ENCODE measurements at regions not wholly inside any gene's neighbourhood (a gene's known extent, or its start where the extent isn't known, plus 50 kb on each side); places are given as distances from the start of the nearest gene placed in this dataset.

DNA sequence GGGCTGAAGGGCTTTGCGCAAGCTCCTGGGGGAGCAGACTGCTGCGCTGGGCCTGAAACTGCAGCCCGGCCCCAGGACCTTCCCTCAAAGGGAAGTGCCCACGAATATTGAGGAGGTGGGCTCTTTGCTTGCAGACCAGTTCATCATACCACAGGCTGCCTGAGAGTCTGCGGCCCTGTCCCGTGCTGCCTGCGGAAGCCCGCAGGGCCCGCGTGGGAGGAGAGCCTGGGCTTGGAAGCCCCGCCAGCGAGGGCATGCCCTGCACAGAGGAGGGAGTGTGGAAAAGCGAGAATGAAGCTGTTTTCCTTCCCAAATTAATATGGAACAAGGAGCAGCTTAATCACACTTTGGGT, 83.6 kb upstream of the MKI67 start:
- Histone ChIP-seq H3K4me1 (ENCODE audit: control insufficient read depth, insufficient read depth, low read length) (peaks cover 12% of the 10 kb centered on the region), H3K27ac (ENCODE audit: low read length) (no peak overlapping the region), H3K27me3 (ENCODE audit: control insufficient read depth in 1 of 2, insufficient read depth in 2 of 2, low read length in 2 of 2) (peaks cover 7 to 11% of the 10 kb centered on the region in 2 donors), H3K9me3 (ENCODE audit: control insufficient read depth in 2 of 2, low read length in 2 of 2) (no peaks in the 10 kb centered on the region), H3K9ac (ENCODE audit: low read length in 2 of 2) (no peak overlapping the region), H3K4me3 (ENCODE audit: low read length in 2 of 2) (peak overlapping the region; percentile 25 to 29), H3K36me3 (ENCODE audit: control insufficient read depth in 2 of 2, insufficient read depth in 2 of 2, low read length in 2 of 2) (no peaks in the 10 kb centered on the region)

- Histone ChIP-seq H3K4me1 (ENCODE audit: control insufficient read depth, insufficient read depth, low read length) (peaks cover 12% of the 10 kb centered on the region), H3K9me3 (ENCODE audit: control insufficient read depth in 2 of 2, low read length in 2 of 2) (no peaks in the 10 kb centered on the region), H3K9ac (ENCODE audit: low read length in 2 of 2) (peak overlapping the region in 1 of 2 donors; percentile 37), H3K4me3 (ENCODE audit: low read length in 2 of 2) (peak overlapping the region; percentile 46 to 73), H3K27ac (ENCODE audit: low read length) (no peak overlapping the region), H3K36me3 (ENCODE audit: control insufficient read depth in 2 of 2, insufficient read depth in 2 of 2, low read length in 2 of 2) (no peaks in the 10 kb centered on the region), H3K27me3 (ENCODE audit: control insufficient read depth in 1 of 2, insufficient read depth in 2 of 2, low read length in 2 of 2) (peaks cover 7 to 11% of the 10 kb centered on the region in 2 donors)
Observed at GRCh38 chr10:128210215-128211063, 84.2 kb upstream of the MKI67 start.

- Histone ChIP-seq H3K9ac (ENCODE audit: low read length in 2 of 2) (no peak overlapping the region), H3K4me3 (ENCODE audit: low read length in 2 of 2) (peak overlapping the region in 1 of 2 donors; percentile 73), H3K27ac (ENCODE audit: low read length) (no peak overlapping the region), H3K36me3 (ENCODE audit: control insufficient read depth in 2 of 2, insufficient read depth in 2 of 2, low read length in 2 of 2) (no peaks in the 10 kb centered on the region), H3K9me3 (ENCODE audit: control insufficient read depth in 2 of 2, low read length in 2 of 2) (no peaks in the 10 kb centered on the region), H3K4me1 (ENCODE audit: control insufficient read depth, insufficient read depth, low read length) (peaks cover 12% of the 10 kb centered on the region), H3K27me3 (ENCODE audit: control insufficient read depth in 1 of 2, insufficient read depth in 2 of 2, low read length in 2 of 2) (peaks cover 6 to 11% of the 10 kb centered on the region in 2 donors)
Observed at GRCh38 chr10:128211064-128211504, 84.9 kb upstream of the MKI67 start.

GRCh38 chr10:128211953-128212727, 85.9 kb upstream of the MKI67 start:
- peaks cover 12% of the 10 kb centered on the region for H3K4me1 ChIP-seq (ENCODE audit: control insufficient read depth, insufficient read depth, low read length)
- no peak overlapping the region for H3K9ac ChIP-seq (ENCODE audit: low read length in 2 of 2)
- no peaks in the 10 kb centered on the region for H3K36me3 ChIP-seq (ENCODE audit: control insufficient read depth in 2 of 2, insufficient read depth in 2 of 2, low read length in 2 of 2)
- H3K9me3 ChIP-seq (ENCODE audit: control insufficient read depth in 2 of 2, low read length in 2 of 2) = no peaks in the 10 kb centered on the region
- peak overlapping the region in 1 of 2 donors; percentile 64 for H3K4me3 ChIP-seq (ENCODE audit: low read length in 2 of 2)
- peaks cover 0 to 6% of the 10 kb centered on the region in 2 donors for H3K27me3 ChIP-seq (ENCODE audit: control insufficient read depth in 1 of 2, insufficient read depth in 2 of 2, low read length in 2 of 2)
- no peak overlapping the region for H3K27ac ChIP-seq (ENCODE audit: low read length)

DNA sequence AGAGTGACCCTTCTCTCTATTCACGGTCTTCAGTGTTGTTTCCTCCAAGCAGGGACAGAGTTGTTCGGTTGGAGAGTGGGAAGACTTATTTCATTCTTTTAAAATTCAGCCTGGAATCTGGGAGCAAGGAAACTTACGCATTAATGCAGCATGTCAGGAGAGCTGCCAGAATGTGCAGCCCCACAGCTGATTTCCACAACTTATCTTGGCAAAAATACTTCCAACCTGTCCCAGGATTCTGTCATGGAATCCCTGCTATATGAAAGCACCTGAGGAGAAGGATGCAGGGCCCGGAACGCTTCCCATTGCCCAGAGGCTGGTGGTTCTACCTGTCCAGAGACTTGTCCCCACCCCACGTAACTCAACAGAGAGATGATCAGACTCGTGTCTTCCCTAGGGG, 86.9 kb upstream of the MKI67 start:
- no peak overlapping the region for H3K4me3 ChIP-seq (ENCODE audit: low read length in 2 of 2)
- H3K4me1 ChIP-seq (ENCODE audit: control insufficient read depth, insufficient read depth, low read length) = peaks cover 12% of the 10 kb centered on the region
- H3K36me3 ChIP-seq (ENCODE audit: control insufficient read depth in 2 of 2, insufficient read depth in 2 of 2, low read length in 2 of 2) = no peaks in the 10 kb centered on the region
- H3K9ac ChIP-seq (ENCODE audit: low read length in 2 of 2) = no peak overlapping the region
- H3K27ac ChIP-seq (ENCODE audit: low read length) = no peak overlapping the region
- no peaks in the 10 kb centered on the region for H3K9me3 ChIP-seq (ENCODE audit: control insufficient read depth in 2 of 2, low read length in 2 of 2)
- H3K27me3 ChIP-seq (ENCODE audit: control insufficient read depth in 1 of 2, insufficient read depth in 2 of 2, low read length in 2 of 2) = no peaks in the 10 kb centered on the region

- Histone ChIP-seq H3K27ac (ENCODE audit: low read length) (no peak overlapping the region), H3K4me1 (ENCODE audit: control insufficient read depth, insufficient read depth, low read length) (peaks cover 5% of the 10 kb centered on the region), H3K4me3 (ENCODE audit: low read length in 2 of 2) (no peak overlapping the region), H3K27me3 (ENCODE audit: control insufficient read depth in 1 of 2, insufficient read depth in 2 of 2, low read length in 2 of 2) (no peaks in the 10 kb centered on the region), H3K36me3 (ENCODE audit: control insufficient read depth in 2 of 2, insufficient read depth in 2 of 2, low read length in 2 of 2) (no peaks in the 10 kb centered on the region), H3K9ac (ENCODE audit: low read length in 2 of 2) (no peak overlapping the region), H3K9me3 (ENCODE audit: control insufficient read depth in 2 of 2, low read length in 2 of 2) (no peaks in the 10 kb centered on the region)
Observed at GRCh38 chr10:128215733-128216132, 89.5 kb upstream of the MKI67 start.

GRCh38 chr10:128217136-128217535, 90.9 kb upstream of the MKI67 start:
- Histone ChIP-seq H3K4me3 (ENCODE audit: low read length in 2 of 2) (no peak overlapping the region), H3K36me3 (ENCODE audit: control insufficient read depth in 2 of 2, insufficient read depth in 2 of 2, low read length in 2 of 2) (no peaks in the 10 kb centered on the region), H3K27ac (ENCODE audit: low read length) (no peak overlapping the region), H3K27me3 (ENCODE audit: control insufficient read depth in 1 of 2, insufficient read depth in 2 of 2, low read length in 2 of 2) (no peaks in the 10 kb centered on the region), H3K9ac (ENCODE audit: low read length in 2 of 2) (no peak overlapping the region), H3K9me3 (ENCODE audit: control insufficient read depth in 2 of 2, low read length in 2 of 2) (no peaks in the 10 kb centered on the region), H3K4me1 (ENCODE audit: control insufficient read depth, insufficient read depth, low read length) (peaks cover 2% of the 10 kb centered on the region)

GRCh38 chr10:128218161-128218560, 91.9 kb upstream of the MKI67 start:
- Histone ChIP-seq H3K27ac (ENCODE audit: low read length) (no peak overlapping the region), H3K27me3 (ENCODE audit: control insufficient read depth in 1 of 2, insufficient read depth in 2 of 2, low read length in 2 of 2) (peaks cover 0 to 6% of the 10 kb centered on the region in 2 donors), H3K4me3 (ENCODE audit: low read length in 2 of 2) (no peak overlapping the region), H3K36me3 (ENCODE audit: control insufficient read depth in 2 of 2, insufficient read depth in 2 of 2, low read length in 2 of 2) (no peaks in the 10 kb centered on the region), H3K9ac (ENCODE audit: low read length in 2 of 2) (no peak overlapping the region), H3K4me1 (ENCODE audit: control insufficient read depth, insufficient read depth, low read length) (no peaks in the 10 kb centered on the region), H3K9me3 (ENCODE audit: control insufficient read depth in 2 of 2, low read length in 2 of 2) (no peaks in the 10 kb centered on the region)

GRCh38 chr10:128219295-128219694, 93.1 kb upstream of the MKI67 start:
- Histone ChIP-seq H3K4me3 (ENCODE audit: low read length in 2 of 2) (no peak overlapping the region), H3K36me3 (ENCODE audit: control insufficient read depth in 2 of 2, insufficient read depth in 2 of 2, low read length in 2 of 2) (no peaks in the 10 kb centered on the region), H3K27ac (ENCODE audit: low read length) (no peak overlapping the region), H3K4me1 (ENCODE audit: control insufficient read depth, insufficient read depth, low read length) (no peaks in the 10 kb centered on the region), H3K9me3 (ENCODE audit: control insufficient read depth in 2 of 2, low read length in 2 of 2) (no peaks in the 10 kb centered on the region), H3K9ac (ENCODE audit: low read length in 2 of 2) (no peak overlapping the region), H3K27me3 (ENCODE audit: control insufficient read depth in 1 of 2, insufficient read depth in 2 of 2, low read length in 2 of 2) (peaks cover 0 to 7% of the 10 kb centered on the region in 2 donors)

DNA sequence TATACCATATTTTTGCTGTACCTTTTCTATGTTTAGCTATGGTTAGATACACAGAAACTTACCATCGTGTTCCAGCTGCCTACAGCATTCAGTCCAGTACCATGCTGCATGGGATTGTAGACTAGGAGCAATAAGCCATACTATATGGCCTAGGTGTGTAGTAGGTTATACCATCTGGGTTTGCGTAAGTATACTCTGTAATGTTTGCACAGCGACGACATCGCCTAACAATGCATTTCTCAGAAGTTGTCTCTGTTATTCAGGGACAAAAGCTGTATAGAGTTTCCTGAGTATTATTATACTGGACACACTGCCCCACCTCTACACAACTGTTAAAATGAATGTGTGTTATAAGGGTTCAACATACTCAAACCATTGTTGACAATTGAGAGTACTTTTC, 93.8 kb upstream of the MKI67 start:
- H3K27me3 ChIP-seq (ENCODE audit: control insufficient read depth in 1 of 2, insufficient read depth in 2 of 2, low read length in 2 of 2) = peaks cover 0 to 7% of the 10 kb centered on the region in 2 donors
- H3K27ac ChIP-seq (ENCODE audit: low read length) = no peak overlapping the region
- no peaks in the 10 kb centered on the region for H3K4me1 ChIP-seq (ENCODE audit: control insufficient read depth, insufficient read depth, low read length)
- no peaks in the 10 kb centered on the region for H3K9me3 ChIP-seq (ENCODE audit: control insufficient read depth in 2 of 2, low read length in 2 of 2)
- no peaks in the 10 kb centered on the region for H3K36me3 ChIP-seq (ENCODE audit: control insufficient read depth in 2 of 2, insufficient read depth in 2 of 2, low read length in 2 of 2)
- no peak overlapping the region for H3K9ac ChIP-seq (ENCODE audit: low read length in 2 of 2)
- no peak overlapping the region for H3K4me3 ChIP-seq (ENCODE audit: low read length in 2 of 2)
